OCI-LY3 (cell line): ENCODE measurements at regions not wholly inside any gene's neighbourhood (a gene's known extent, or its start where the extent isn't known, plus 50 kb on each side); places are given as distances from the start of the nearest gene placed in this dataset.

ENCODE experiments used
- H2AFZ ChIP-seq: fragments of 200-600, 300-600 bp; shearing (Covaris generic); 2 replicates; pipeline ENCODE4 v1.6.0; 2014; ENCODE audit warnings: antibody characterized with exemption, low read depth, low read length
- H3K27ac ChIP-seq: fragments of 200-600, 300-600 bp; sonication (generic); 2 replicates; pipeline ENCODE4 v1.5.1; 2014; ENCODE audit warnings: mild to moderate bottlenecking, low read length, moderate library complexity, mixed read lengths
- H3K27me3 ChIP-seq: fragments of 200-600, 300-600 bp; sonication (generic); 2 replicates; pipeline ENCODE4 v1.6.1; 2014; ENCODE audit warnings: low read depth, low read length, mixed read lengths
- H3K36me3 ChIP-seq: fragments of 200-600, 300-600 bp; sonication (generic); replicated peaks from 2 replicates; pipeline ENCODE3; 2014; ENCODE audit warnings: low read depth, low read length, mixed read lengths
- H3K4me1 ChIP-seq: fragments of 300-600, 200-600 bp; sonication (generic); 2 replicates; pipeline ENCODE4 v1.6.1; 2014; ENCODE audit warnings: low read length, mixed read lengths
- H3K4me2 ChIP-seq: fragments of 200-600, 300-600 bp; sonication (generic); 2 replicates; pipeline ENCODE4 v1.6.1; 2014; ENCODE audit warnings: low read length, mixed read lengths
- H3K4me3 ChIP-seq: fragments of 300-600, 200-600 bp; sonication (generic); 2 replicates; pipeline ENCODE4 v1.5.1; 2014; ENCODE audit warnings: antibody characterized with exemption, mild to moderate bottlenecking, low read length, moderate library complexity
- H3K79me2 ChIP-seq: fragments of 300-600, 200-600 bp; shearing (Covaris generic); 2 replicates; pipeline ENCODE4 v1.6.1; 2014; ENCODE audit warnings: mild to moderate bottlenecking, low read length, mixed read lengths
- H3K9ac ChIP-seq: fragments of 300-600, 200-600 bp; shearing (Covaris generic); 2 replicates; pipeline ENCODE4 v1.6.0; 2014; ENCODE audit warnings: mild to moderate bottlenecking, low read length, moderate library complexity
- H3K9me3 ChIP-seq: fragments of 200-600, 300-600 bp; shearing (Covaris generic); 2 replicates; pipeline ENCODE4 v1.6.1; 2014; ENCODE audit warnings: low read length, mixed read lengths; ENCODE audit not compliant: insufficient read depth
- H4K20me1 ChIP-seq: fragments of 200-600, 300-600 bp; sonication (generic); 2 replicates; pipeline ENCODE4 v1.6.1; 2016; ENCODE audit warnings: low read length, mixed read lengths; ENCODE audit not compliant: insufficient read depth
- EZH2phosphoT487 ChIP-seq: fragments of 200-600 bp; shearing (Covaris generic); IDR thresholded peaks from 2 replicates; pipeline ENCODE4 v1.6.1; 2018; ENCODE audit warnings: antibody characterized with exemption, mixed run types, low read depth
- TF ChIP-seq, protein P1 (sequence below): fragments of 200-600, 300-600 bp; sonication (generic); IDR thresholded peaks from 2 replicates; pipeline ENCODE4 v1.5.1; 2014; ENCODE audit warnings: antibody characterized with exemption, low read length, low read depth

DNA sequence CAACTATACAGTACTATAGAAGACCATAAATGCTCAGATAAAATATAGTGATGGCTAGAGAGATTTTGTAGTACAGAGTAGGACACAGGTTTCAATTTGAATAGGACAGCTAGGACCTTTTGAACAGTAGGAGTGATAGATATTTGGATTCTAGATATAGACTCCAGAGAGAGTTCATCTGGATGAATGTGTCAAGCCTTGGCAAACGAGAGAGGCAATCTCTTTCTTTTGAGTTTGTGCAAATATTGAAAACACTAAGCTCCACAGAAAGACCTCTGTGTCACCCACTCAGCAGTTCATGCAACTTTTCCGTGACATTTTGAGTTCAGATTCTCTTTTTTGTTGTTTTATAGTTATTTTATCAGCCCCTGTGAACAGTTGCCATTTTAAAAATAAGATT, 834.3 kb upstream of the COBL start:
- Histone ChIP-seq H4K20me1 (no peaks in the 10 kb centered on the region), H3K4me3 (no peak overlapping the region), H3K4me2 (no peak overlapping the region), H3K9me3 (no peaks in the 10 kb centered on the region), H3K36me3 (no peaks in the 10 kb centered on the region), H3K4me1 (no peaks in the 10 kb centered on the region), H3K79me2 (no peaks in the 10 kb centered on the region), H3K9ac (no peak overlapping the region), H3K27ac (no peak overlapping the region), H2AFZ (no peak overlapping the region), H3K27me3 (no peaks in the 10 kb centered on the region)
- TF ChIP-seq, protein P1, sequence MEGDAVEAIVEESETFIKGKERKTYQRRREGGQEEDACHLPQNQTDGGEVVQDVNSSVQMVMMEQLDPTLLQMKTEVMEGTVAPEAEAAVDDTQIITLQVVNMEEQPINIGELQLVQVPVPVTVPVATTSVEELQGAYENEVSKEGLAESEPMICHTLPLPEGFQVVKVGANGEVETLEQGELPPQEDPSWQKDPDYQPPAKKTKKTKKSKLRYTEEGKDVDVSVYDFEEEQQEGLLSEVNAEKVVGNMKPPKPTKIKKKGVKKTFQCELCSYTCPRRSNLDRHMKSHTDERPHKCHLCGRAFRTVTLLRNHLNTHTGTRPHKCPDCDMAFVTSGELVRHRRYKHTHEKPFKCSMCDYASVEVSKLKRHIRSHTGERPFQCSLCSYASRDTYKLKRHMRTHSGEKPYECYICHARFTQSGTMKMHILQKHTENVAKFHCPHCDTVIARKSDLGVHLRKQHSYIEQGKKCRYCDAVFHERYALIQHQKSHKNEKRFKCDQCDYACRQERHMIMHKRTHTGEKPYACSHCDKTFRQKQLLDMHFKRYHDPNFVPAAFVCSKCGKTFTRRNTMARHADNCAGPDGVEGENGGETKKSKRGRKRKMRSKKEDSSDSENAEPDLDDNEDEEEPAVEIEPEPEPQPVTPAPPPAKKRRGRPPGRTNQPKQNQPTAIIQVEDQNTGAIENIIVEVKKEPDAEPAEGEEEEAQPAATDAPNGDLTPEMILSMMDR, result no peak
- no peak for TF ChIP-seq EZH2phosphoT487

- Histone ChIP-seq H2AFZ (no peak overlapping the region), H3K36me3 (no peaks in the 10 kb centered on the region), H3K4me1 (no peaks in the 10 kb centered on the region), H3K9me3 (no peaks in the 10 kb centered on the region), H3K27me3 (no peaks in the 10 kb centered on the region), H3K79me2 (no peaks in the 10 kb centered on the region), H3K4me2 (no peak overlapping the region), H3K9ac (no peak overlapping the region), H3K4me3 (no peak overlapping the region), H3K27ac (no peak overlapping the region), H4K20me1 (no peaks in the 10 kb centered on the region)
- TF ChIP-seq, protein P1, result no peak
- TF ChIP-seq EZH2phosphoT487, result no peak
These were observed 830.4 kb upstream of the COBL start for GRCh38 chr7:52146871-52147634.

GRCh38 chr7:52143219-52143618, 826.6 kb upstream of the COBL start:
- Histone ChIP-seq H3K27me3 (no peaks in the 10 kb centered on the region), H3K4me3 (no peak overlapping the region), H2AFZ (no peak overlapping the region), H3K36me3 (no peaks in the 10 kb centered on the region), H3K27ac (no peak overlapping the region), H3K79me2 (no peaks in the 10 kb centered on the region), H3K9ac (no peak overlapping the region), H3K9me3 (no peaks in the 10 kb centered on the region), H3K4me1 (no peaks in the 10 kb centered on the region), H4K20me1 (no peaks in the 10 kb centered on the region), H3K4me2 (no peak overlapping the region)
- TF ChIP-seq, protein P1, result no peak
- no peak for TF ChIP-seq EZH2phosphoT487

- Histone ChIP-seq H3K27ac (no peak overlapping the region), H2AFZ (no peak overlapping the region), H3K4me1 (no peaks in the 10 kb centered on the region), H3K4me2 (no peak overlapping the region), H3K79me2 (no peaks in the 10 kb centered on the region), H3K36me3 (no peaks in the 10 kb centered on the region), H3K4me3 (no peak overlapping the region), H3K27me3 (no peaks in the 10 kb centered on the region), H3K9me3 (no peaks in the 10 kb centered on the region), H3K9ac (no peak overlapping the region), H4K20me1 (no peaks in the 10 kb centered on the region)
- TF ChIP-seq, protein P1, result no peak
These were observed 824.2 kb upstream of the COBL start for GRCh38 chr7:52140851-52141250.
